Neuronal stem cell (in vitro differentiated cells): ENCODE measurements at regions not wholly inside any gene's neighbourhood (a gene's known extent, or its start where the extent isn't known, plus 50 kb on each side); places are given as distances from the start of the nearest gene placed in this dataset.

Experiments
- DNase-seq: peaks from one replicate; pipeline ENCODE4 v3.0.0-alpha.2; 2013; ENCODE audit warnings: low spot score
- H2AFZ ChIP-seq: one replicate; pipeline ENCODE4 v1.6.1; 2013; ENCODE audit warnings: mild to moderate bottlenecking, low read length, inconsistent platforms
- H2AK5ac ChIP-seq: 2 replicates; pipeline ENCODE4 v1.6.1; 2013; ENCODE audit warnings: low read depth, mild to moderate bottlenecking, inconsistent platforms, low read length, moderate library complexity, mixed read lengths
- H2BK120ac ChIP-seq: 2 replicates; pipeline ENCODE4 v1.6.1; 2013; ENCODE audit warnings: low read depth, mild to moderate bottlenecking, inconsistent platforms, low read length, moderate library complexity, mixed read lengths
- H2BK12ac ChIP-seq: one replicate; pipeline ENCODE4 v1.6.1; 2013; ENCODE audit warnings: low read length, inconsistent platforms
- H2BK15ac ChIP-seq: 2 replicates; pipeline ENCODE4 v1.6.1; 2013; ENCODE audit warnings: mild to moderate bottlenecking, low read length, inconsistent platforms, mixed read lengths
- H2BK5ac ChIP-seq: one replicate; pipeline ENCODE4 v1.6.1; 2013; ENCODE audit warnings: inconsistent platforms, mild to moderate bottlenecking, low read length, moderate library complexity
- H3K14ac ChIP-seq: one replicate; pipeline ENCODE4 v1.6.1; 2013; ENCODE audit warnings: low read length, inconsistent platforms
- H3K18ac ChIP-seq: 2 replicates; pipeline ENCODE4 v1.6.1; 2013; ENCODE audit warnings: low read length, inconsistent platforms
- H3K23ac ChIP-seq: 2 replicates; pipeline ENCODE4 v1.6.1; 2013; ENCODE audit warnings: low read depth, mild to moderate bottlenecking, mixed read lengths, low read length, inconsistent platforms; ENCODE audit not compliant: poor library complexity
- H3K27ac ChIP-seq: replicated peaks from 3 replicates; pipeline ENCODE4 v1.5.1; 2013; ENCODE audit warnings: low read length, inconsistent platforms
- H3K27me3 ChIP-seq, 3 experiments: 2 replicates each; pipeline ENCODE4 v1.6.1; 2013; ENCODE audit warnings: low read length in 3 of 3, mild to moderate bottlenecking in 2 of 3, inconsistent platforms in 1 of 3, low read depth in 1 of 3, mixed read lengths in 1 of 3, moderate library complexity in 1 of 3; ENCODE audit not compliant: control insufficient read depth in 3 of 3, insufficient read depth in 3 of 3
- H3K36me3 ChIP-seq, 2 donors: replicated peaks in 1 of 2; 2 replicates each; pipeline ENCODE4 v1.6.1; 2013; ENCODE audit warnings: low read length in 2 of 2; ENCODE audit not compliant: control insufficient read depth in 2 of 2, insufficient read depth in 2 of 2
- H3K4ac ChIP-seq: 2 replicates; pipeline ENCODE4 v1.6.1; 2013; ENCODE audit warnings: inconsistent platforms, mild to moderate bottlenecking, low read length, moderate library complexity
- H3K4me1 ChIP-seq, 2 donors: 1 replicate in 1 of 2; 2 replicates in 1 of 2; pipeline ENCODE4 v1.6.1; 2013; ENCODE audit warnings: low read length in 2 of 2, low read depth in 1 of 2; ENCODE audit not compliant: control insufficient read depth in 2 of 2, insufficient read depth in 1 of 2
- H3K4me2 ChIP-seq: one replicate; pipeline ENCODE4 v1.6.1; 2013; ENCODE audit warnings: mild to moderate bottlenecking, low read length, inconsistent platforms; ENCODE audit not compliant: insufficient read depth, poor library complexity, severe bottlenecking
- H3K4me3 ChIP-seq, 2 donors: 2 replicates each; pipeline ENCODE4 v1.5.1; 2013; ENCODE audit warnings: low read length in 2 of 2, mild to moderate bottlenecking in 2 of 2, inconsistent platforms in 1 of 2, moderate library complexity in 1 of 2
- H3K79me1 ChIP-seq: one replicate; pipeline ENCODE4 v1.6.1; 2013; ENCODE audit warnings: low read depth, mild to moderate bottlenecking, inconsistent platforms, low read length, moderate library complexity
- H3K9ac ChIP-seq: one replicate; pipeline ENCODE4 v1.6.1; 2013; ENCODE audit warnings: mild to moderate bottlenecking, low read depth, low read length, inconsistent platforms; ENCODE audit not compliant: poor library complexity
- H3K9me3 ChIP-seq, 2 donors: replicated peaks in 1 of 2; 2 replicates each; pipeline versions ENCODE3 to v1.6.1; 2013; ENCODE audit warnings: low read length in 2 of 2, mild to moderate bottlenecking in 2 of 2, inconsistent platforms in 1 of 2, low read depth in 1 of 2, mixed read lengths in 1 of 2, moderate library complexity in 1 of 2; ENCODE audit not compliant: control insufficient read depth in 2 of 2, insufficient read depth in 1 of 2
- H4K8ac ChIP-seq: one replicate; pipeline ENCODE4 v1.6.1; 2013; ENCODE audit warnings: low read depth, mild to moderate bottlenecking, inconsistent platforms, low read length, moderate library complexity
- H4K91ac ChIP-seq: one replicate; pipeline ENCODE4 v1.6.1; 2013; ENCODE audit warnings: low read length, low read depth, mild to moderate bottlenecking, inconsistent platforms; ENCODE audit not compliant: poor library complexity
- WGBS, 2 donors: extraction: QIAGEN DNeasy Blood & Tissue Kit; methylation state at CpG; one replicate each; pipeline ENCODE4 v1.1.7; 2013; ENCODE audit warnings: missing lambda C conversion rate in 2 of 2, mixed read lengths in 1 of 2; ENCODE audit not compliant: insufficient read length in 2 of 2, insufficient replicate concordance in 1 of 2; ENCODE audit errors: extremely low coverage in 2 of 2; 5-methylcytosine and 5-hydroxymethylcytosine counted together

- Histone ChIP-seq H3K9ac (peak overlapping the region; percentile 35), H3K79me1 (no peaks in the 10 kb centered on the region), H2AK5ac (no peak overlapping the region), H4K8ac (peak overlapping the region; percentile 48), H4K91ac (no peak overlapping the region), H2AFZ (no peak overlapping the region), H3K4me3 (no peak overlapping the region), H3K4me1 (peaks cover 7 to 8% of the 10 kb centered on the region in 2 donors), H2BK15ac (no peak overlapping the region), H3K27me3 (no peaks in the 10 kb centered on the region), H3K4me2 (no peak overlapping the region), H3K18ac (peak overlapping the region; percentile 73), H2BK120ac (no peak overlapping the region), H3K36me3 (no peaks in the 10 kb centered on the region), H3K14ac (no peak overlapping the region), H2BK5ac (no peak overlapping the region), H3K27ac (no peak overlapping the region), H3K23ac (no peak overlapping the region), H3K9me3 (no peaks in the 10 kb centered on the region), H2BK12ac (no peak overlapping the region), H3K4ac (no peak overlapping the region)
- WGBS, 2 donors = no CpG with 5 or more reads among the region's 6 CpGs
- DNase-seq = no peak
Measured at GRCh38 chr13:32828711-32829110, 187.5 kb upstream of the KL start.

- Histone ChIP-seq H2BK5ac (no peak overlapping the region), H3K4me2 (no peak overlapping the region), H3K18ac (no peak overlapping the region), H3K27ac (no peak overlapping the region), H3K4me1 (peaks cover 7 to 8% of the 10 kb centered on the region in 2 donors), H3K23ac (no peak overlapping the region), H2AFZ (peak overlapping the region; percentile 74), H3K79me1 (no peaks in the 10 kb centered on the region), H3K4me3 (no peak overlapping the region), H4K8ac (no peak overlapping the region), H3K14ac (no peak overlapping the region), H3K36me3 (no peaks in the 10 kb centered on the region), H2BK120ac (no peak overlapping the region), H2AK5ac (no peak overlapping the region), H3K9ac (no peak overlapping the region), H2BK15ac (no peak overlapping the region), H3K4ac (no peak overlapping the region), H3K27me3 (no peaks in the 10 kb centered on the region), H4K91ac (no peak overlapping the region), H3K9me3 (no peaks in the 10 kb centered on the region), H2BK12ac (no peak overlapping the region)
- WGBS, 2 donors = no CpG with 5 or more reads among the region's 6 CpGs
- no peak for DNase-seq
Measured at GRCh38 chr13:32829269-32829668, 187.0 kb upstream of the KL start.

DNA sequence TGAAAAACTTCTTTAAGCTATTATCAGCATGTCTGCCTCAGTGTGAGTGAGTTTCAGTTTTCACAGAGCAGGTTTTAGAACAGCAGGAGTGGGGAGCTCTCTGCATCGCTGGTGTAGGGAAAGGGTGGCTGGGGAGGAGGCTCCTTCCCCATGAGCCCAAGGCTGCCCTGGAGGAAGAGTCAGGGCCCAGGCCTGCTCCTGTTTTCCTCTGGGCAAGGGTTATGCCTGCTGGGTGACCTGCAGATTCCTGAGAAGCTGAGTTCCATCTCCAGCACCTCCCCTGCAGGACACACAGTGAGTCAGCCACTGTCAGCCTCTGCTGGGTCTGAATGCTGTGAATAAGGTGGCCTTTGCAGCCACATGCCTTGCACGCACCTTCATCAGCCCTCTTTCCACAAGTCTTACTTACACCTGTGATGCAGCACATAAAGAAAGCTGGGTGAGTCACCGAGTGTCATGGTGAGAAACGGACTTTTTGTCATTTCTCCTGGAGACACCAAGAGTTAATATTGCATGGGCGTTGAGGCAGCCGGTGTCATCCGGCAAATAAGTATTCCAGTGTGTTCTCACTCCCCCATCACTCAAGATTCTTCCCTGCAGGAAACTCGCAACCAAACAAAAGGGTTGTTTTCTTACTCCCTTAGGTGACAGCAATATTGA is 186.4 kb upstream of the KL start:
- no peak for DNase-seq
- Histone ChIP-seq H4K91ac (no peak overlapping the region), H3K18ac (peak overlapping the region; percentile 20), H3K79me1 (no peaks in the 10 kb centered on the region), H3K4me3 (no peak overlapping the region), H3K4me1 (peaks cover 7 to 8% of the 10 kb centered on the region in 2 donors), H3K14ac (no peak overlapping the region), H3K23ac (no peak overlapping the region), H2AK5ac (no peak overlapping the region), H3K4ac (no peak overlapping the region), H2BK15ac (no peak overlapping the region), H2AFZ (peak overlapping the region; percentile 74), H2BK5ac (no peak overlapping the region), H3K4me2 (no peak overlapping the region), H3K9me3 (no peaks in the 10 kb centered on the region), H2BK120ac (no peak overlapping the region), H3K9ac (no peak overlapping the region), H3K27ac (no peak overlapping the region), H3K36me3 (no peaks in the 10 kb centered on the region), H2BK12ac (no peak overlapping the region), H3K27me3 (no peaks in the 10 kb centered on the region), H4K8ac (no peak overlapping the region)
- no CpG with 5 or more reads among the region's 8 CpGs for whole genome bisulfite sequencing, 2 donors

DNA sequence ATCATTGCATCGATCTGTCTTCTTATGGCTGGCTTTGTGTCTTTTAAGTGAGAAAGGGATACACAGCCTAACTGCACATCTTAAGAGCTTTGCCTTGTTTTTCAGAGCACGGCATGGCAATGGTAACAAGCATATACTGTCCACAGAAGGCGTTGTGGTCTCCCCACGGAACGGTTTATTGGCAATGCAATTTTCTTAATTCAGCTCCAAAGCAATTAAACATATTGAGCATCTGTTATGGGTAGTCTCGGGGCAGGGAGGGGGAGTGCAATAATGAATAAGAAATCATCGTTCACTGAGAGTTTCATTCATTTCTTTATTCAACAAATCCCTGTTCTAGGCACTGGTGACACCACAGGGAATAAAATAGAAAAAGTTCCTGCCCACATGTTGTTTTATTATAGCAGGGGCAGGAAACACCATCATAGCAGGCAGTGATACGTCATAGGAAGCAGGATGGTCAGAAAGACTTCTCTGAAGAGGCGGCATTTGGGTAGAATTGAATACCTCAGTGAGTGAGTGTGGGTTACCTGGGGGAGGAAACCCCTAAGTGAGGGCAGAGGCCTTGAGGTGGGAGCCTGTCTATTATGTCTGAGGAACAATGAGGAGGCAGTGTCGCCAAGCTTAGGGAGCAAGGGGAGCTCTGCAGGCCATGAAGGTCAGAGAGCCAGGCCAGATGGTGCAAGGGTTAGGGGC is 185.7 kb upstream of the KL start:
- Histone ChIP-seq H2BK15ac (no peak overlapping the region), H3K4me3 (no peak overlapping the region), H2BK12ac (no peak overlapping the region), H3K4ac (no peak overlapping the region), H3K27ac (no peak overlapping the region), H3K4me2 (no peak overlapping the region), H4K91ac (no peak overlapping the region), H4K8ac (no peak overlapping the region), H2BK120ac (no peak overlapping the region), H2BK5ac (no peak overlapping the region), H2AK5ac (no peak overlapping the region), H3K27me3 (no peaks in the 10 kb centered on the region), H3K14ac (no peak overlapping the region), H2AFZ (peak overlapping the region; percentile 74), H3K79me1 (no peaks in the 10 kb centered on the region), H3K9ac (no peak overlapping the region), H3K9me3 (no peaks in the 10 kb centered on the region), H3K23ac (no peak overlapping the region), H3K4me1 (peaks cover 7 to 8% of the 10 kb centered on the region in 2 donors), H3K18ac (no peak overlapping the region), H3K36me3 (no peaks in the 10 kb centered on the region)
- WGBS, 2 donors = no CpG with 5 or more reads among the region's 10 CpGs
- no peak for DNase-seq
